HG03159 (cell line): ENCODE measurements at regions not wholly inside any gene's neighbourhood (a gene's known extent, or its start where the extent isn't known, plus 50 kb on each side); places are given as distances from the start of the nearest gene placed in this dataset.

Source experiments
- ATAC-seq: cut with Tn5 transposase; IDR thresholded peaks from one replicate; pipeline ENCODE4 v1.9.1; 2021; ENCODE audit warnings: mild to moderate bottlenecking, moderate library complexity; ENCODE audit not compliant: unreplicated experiment

- ATAC-seq = no peak
Measured at GRCh38 chr12:127703026-127703425, 563.9 kb upstream of the TMEM132C start.

GRCh38 chr12:127711108-127711507 lies 555.9 kb upstream of the TMEM132C start:
- no peak for ATAC-seq

GRCh38 chr12:127712561-127712960 lies 554.4 kb upstream of the TMEM132C start:
- ATAC-seq = no peak

- no peak for ATAC-seq
Measured at GRCh38 chr12:127716166-127716565, 550.8 kb upstream of the TMEM132C start.

DNA sequence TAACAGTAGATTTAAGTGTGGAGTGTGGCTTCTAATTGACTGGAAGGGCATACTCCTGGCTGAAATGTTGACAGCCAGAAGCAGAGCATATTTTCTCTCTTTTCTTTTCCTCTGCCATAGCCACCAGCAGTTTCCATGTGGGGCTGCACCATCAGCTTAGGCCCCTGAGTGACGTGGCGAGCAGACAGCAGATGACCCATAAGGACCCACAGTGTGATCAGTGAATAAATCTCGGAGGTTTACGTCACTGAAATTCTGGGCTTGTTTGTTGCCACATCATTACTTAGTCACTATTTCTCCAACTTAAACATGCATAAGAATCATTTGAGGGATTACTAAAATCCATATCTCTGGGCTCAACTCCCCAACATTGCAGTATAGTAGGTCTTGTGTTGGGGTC lies 549.7 kb upstream of the TMEM132C start:
- ATAC-seq = no peak

- no peak for ATAC-seq
Measured at GRCh38 chr12:127720334-127720733, 546.6 kb upstream of the TMEM132C start.

DNA sequence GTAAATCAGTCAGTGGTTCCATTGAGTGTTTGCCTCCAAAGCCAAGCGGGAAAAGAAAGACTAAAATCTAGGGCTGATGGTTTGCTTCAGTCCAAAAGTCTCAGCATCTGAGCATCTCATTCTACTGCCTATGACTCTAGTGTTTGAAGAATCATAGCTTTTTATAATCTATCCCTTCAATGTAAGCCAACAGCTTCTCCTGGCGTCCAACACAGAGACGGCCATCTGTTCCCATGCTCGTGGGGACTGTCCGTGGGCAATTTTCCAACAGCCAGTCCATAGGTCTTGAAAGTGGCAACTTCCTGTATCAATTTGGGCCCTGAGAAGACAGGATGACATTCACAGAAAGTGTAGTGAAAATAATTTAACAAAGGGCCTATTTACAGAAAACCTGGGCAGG lies 544.4 kb upstream of the TMEM132C start:
- ATAC-seq = no peak

GRCh38 chr12:127723251-127723650 lies 543.7 kb upstream of the TMEM132C start:
- no peak for ATAC-seq

GRCh38 chr12:127726671-127727315 lies 540.2 kb upstream of the TMEM132C start:
- no peak for ATAC-seq

DNA sequence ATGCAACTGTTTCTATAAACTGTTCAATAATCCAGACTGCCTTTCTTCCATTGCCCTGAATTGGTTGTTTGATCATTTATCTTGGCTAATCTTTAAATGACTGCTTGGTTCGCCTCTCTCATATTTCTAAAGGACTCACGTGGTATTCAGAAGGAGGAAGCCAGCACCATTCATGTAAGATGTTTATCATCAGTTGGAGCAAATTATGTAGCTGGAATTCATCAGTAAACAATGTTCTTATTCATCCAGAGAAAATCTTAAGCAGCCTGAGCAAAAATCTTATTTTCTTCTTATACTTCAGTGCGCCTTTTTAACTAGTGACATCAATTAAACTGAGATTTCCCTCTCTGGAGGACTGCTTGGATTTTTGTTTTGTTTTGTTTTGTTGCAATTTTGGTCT lies 538.7 kb upstream of the TMEM132C start:
- no peak for ATAC-seq

DNA sequence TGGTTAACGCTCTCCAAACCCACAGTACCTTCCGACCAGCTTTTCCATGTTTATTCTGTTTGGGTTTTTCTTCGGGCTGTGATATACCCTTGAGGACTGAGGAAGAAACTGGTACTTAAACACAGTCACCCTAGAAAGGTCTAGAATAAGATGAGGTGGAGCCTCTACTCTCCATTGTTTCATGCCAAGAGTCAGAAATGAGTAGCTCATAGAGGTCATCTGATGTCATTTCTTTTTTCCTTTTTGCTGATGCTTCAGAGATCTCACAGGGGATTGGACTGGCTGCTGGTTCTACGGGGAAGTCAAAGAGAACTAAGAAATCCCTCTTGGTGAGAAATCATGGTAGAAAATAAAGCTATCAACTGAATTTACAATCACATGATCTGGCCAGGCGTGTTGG lies 538.2 kb upstream of the TMEM132C start:
- no peak for ATAC-seq

- no peak for ATAC-seq
Measured at GRCh38 chr12:127729381-127729780, 537.6 kb upstream of the TMEM132C start.

DNA sequence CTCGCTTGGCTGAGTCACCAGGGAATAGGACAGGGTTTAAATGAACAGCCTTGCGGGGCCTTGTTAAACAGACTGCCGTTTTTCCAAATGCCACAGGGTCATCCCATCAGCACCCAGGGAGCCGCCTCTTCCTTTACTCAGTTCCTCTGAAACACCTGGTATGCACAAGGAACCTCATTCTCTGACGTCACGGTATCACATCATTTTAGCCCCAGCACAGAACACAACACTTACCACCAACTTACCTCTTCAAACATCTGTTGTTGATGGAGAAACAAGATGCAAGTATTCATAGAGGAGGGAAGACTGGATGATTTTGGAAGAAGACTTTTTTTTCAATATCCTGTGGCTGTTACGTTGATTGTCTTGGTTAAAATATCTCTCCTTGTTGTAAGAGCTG lies 535.3 kb upstream of the TMEM132C start:
- ATAC-seq = no peak

GRCh38 chr12:127742231-127742630 lies 524.7 kb upstream of the TMEM132C start:
- ATAC-seq = no peak

- ATAC-seq = no peak
Measured at GRCh38 chr12:127745469-127746212, 521.3 kb upstream of the TMEM132C start.

DNA sequence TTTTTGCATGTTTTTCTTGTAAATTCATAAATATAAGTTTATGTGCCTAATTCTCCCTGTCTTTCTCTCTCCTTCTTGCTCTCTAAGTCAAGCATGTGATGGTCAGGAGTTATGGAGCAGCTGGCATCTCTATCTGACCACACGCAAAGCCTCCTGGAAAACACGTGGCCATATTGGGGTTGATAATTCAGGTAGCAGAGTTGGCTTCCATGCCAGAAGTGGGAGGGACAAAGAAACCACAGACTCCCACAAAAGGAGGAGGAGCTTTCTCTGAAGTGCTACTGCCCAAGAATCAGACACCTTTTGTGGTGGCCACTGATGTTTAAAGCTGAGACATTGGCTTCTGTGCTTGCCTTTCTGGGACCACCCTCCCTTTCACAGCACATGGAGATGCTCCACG lies 517.6 kb upstream of the TMEM132C start:
- no peak for ATAC-seq

GRCh38 chr12:127750076-127750840 lies 516.7 kb upstream of the TMEM132C start:
- ATAC-seq = no peak

GRCh38 chr12:127752802-127753201 lies 514.2 kb upstream of the TMEM132C start:
- ATAC-seq = no peak

DNA sequence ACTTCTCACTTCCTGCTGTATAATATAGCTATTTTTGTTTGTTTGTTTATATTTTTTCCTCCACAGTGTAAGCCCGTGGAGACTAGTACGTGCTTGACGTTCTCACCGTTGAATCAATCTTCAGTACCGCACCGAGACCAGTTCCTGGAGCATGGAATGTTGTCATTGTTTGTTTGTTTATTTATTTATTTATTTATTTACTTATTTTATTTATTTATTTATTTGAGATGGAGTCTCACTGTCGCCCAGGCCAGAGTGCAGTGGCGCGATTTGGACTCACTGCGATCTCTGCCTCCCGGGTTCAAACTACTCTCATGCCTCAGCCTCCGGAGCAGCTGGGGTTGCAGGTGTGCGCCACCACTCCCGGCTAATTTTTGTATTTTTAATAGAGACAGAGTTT lies 506.6 kb upstream of the TMEM132C start:
- ATAC-seq = no peak

GRCh38 chr12:127760996-127761395 lies 506.0 kb upstream of the TMEM132C start:
- no peak for ATAC-seq

- no peak for ATAC-seq
Measured at GRCh38 chr12:127761880-127762279, 505.1 kb upstream of the TMEM132C start.

DNA sequence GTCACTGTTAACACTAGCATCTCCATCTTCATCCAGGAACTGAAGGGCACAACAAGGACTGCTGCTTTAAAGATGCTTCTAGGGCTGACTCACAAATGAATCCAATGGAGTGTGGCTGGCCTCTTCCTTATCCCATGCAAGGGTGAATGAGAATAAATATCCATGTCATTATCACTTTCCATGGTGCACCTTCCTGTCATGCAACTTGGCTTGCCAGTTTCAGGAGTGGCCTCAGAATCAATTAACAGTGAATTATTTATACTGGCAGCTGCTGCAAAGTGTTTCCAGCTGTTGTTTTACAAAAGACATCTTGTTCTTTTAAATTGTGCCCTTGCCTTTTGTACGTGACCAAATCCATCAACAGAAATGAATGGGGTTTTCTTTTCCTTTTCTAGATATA lies 499.3 kb upstream of the TMEM132C start:
- no peak for ATAC-seq
